HepG2 (cell line): ENCODE measurements at regions not wholly inside any gene's neighbourhood (a gene's known extent, or its start where the extent isn't known, plus 50 kb on each side); places are given as distances from the start of the nearest gene placed in this dataset.

ENCODE experiments used
- ATAC-seq: fragments of 200-7000 bp; cut with Tn5 transposase; 3 replicates; pipeline ENCODE4 v1.9.1; 2020; ENCODE audit warnings: mild to moderate bottlenecking, moderate library complexity
- BruUV-seq: library from RNA; stranded (reverse); fragments of 400-500 nt; replicated peaks from 2 replicates; lab custom pipeline; 2021; lab: Mats Ljungman, UMichigan
- CTCF ChIA-PET: fragments of 300-600 bp; formaldehyde crosslinking; extraction: SDS; loops from one replicate; lab custom pipeline; 2021; ENCODE audit warnings: low total read pairs, inconsistent platforms, low intra/inter-chr PET ratio; lab: Yijun Ruan, JAX
- POLR2A ChIA-PET: fragments of 350-600 bp; sonication (Branson Sonifier 250); formaldehyde crosslinking; loops from one replicate; lab custom pipeline; 2020; ENCODE audit warnings: antibody characterized with exemption, inconsistent platforms; lab: Yijun Ruan, JAX
- DNase-seq: peaks from one replicate; pipeline ENCODE4 v3.0.0-alpha.2; 2015; ENCODE audit warnings: low spot score
- FAIRE-seq: peaks from 3 replicates; lab custom pipeline; 2011; peaks lifted over from hg19 to GRCh38; lab: Jason Lieb, UNC
- H2AFZ ChIP-seq: one replicate; pipeline ENCODE4 v1.6.1; 2011; ENCODE audit warnings: low read length, inconsistent platforms
- H3K27ac ChIP-seq: fragments of 300-600 bp; 3 replicates; pipeline ENCODE4 v1.8.0; 2011; ENCODE audit warnings: mixed run types, mild to moderate bottlenecking, mixed read lengths, low read length, inconsistent platforms; ENCODE audit not compliant: insufficient read depth; ENCODE audit errors: extremely low read length
- H3K27me3 ChIP-seq, 2 experiments: fragments of 200-600 bp in 1 of 2; 2 replicates in 1 of 2; 3 replicates in 1 of 2; pipeline versions ENCODE4 v1.6.0 to v1.8.0; 2011; ENCODE audit warnings: low read length in 2 of 2, mild to moderate bottlenecking in 2 of 2, moderate library complexity in 2 of 2, inconsistent platforms in 1 of 2; ENCODE audit not compliant: insufficient read depth in 2 of 2, control insufficient read depth in 1 of 2
- H3K36me3 ChIP-seq, 2 experiments: fragments of 200-600 bp in 1 of 2; replicated peaks in 1 of 2; 2 replicates in 1 of 2; 3 replicates in 1 of 2; pipeline versions ENCODE4 v1.5.1 to v1.8.0; 2011; ENCODE audit warnings: low read length in 2 of 2, inconsistent platforms in 1 of 2; ENCODE audit not compliant: insufficient read depth in 2 of 2, control insufficient read depth in 1 of 2
- H3K4me1 ChIP-seq: 2 replicates; pipeline ENCODE4 v1.5.1; 2012; ENCODE audit warnings: low read length, inconsistent platforms; ENCODE audit not compliant: insufficient read depth
- H3K4me2 ChIP-seq: 2 replicates; pipeline ENCODE4 v1.6.0; 2011; ENCODE audit warnings: low read depth, low read length, inconsistent platforms
- H3K4me3 ChIP-seq, 3 experiments: fragments of 200-600 bp in 1 of 3; sonication (generic), shearing (Covaris generic) in 1 of 3; replicated peaks in 1 of 3; 2 replicates each; pipeline ENCODE4 v1.5.1; 2011 to 2016; ENCODE audit warnings: low read length in 3 of 3, inconsistent platforms in 2 of 3, low read depth in 2 of 3, mild to moderate bottlenecking in 2 of 3, control low read depth in 1 of 3, mixed read lengths in 1 of 3; ENCODE audit not compliant: insufficient read depth in 1 of 3
- H3K79me2 ChIP-seq: one replicate; pipeline ENCODE4 v1.6.1; 2011; ENCODE audit warnings: low read length, inconsistent platforms; ENCODE audit not compliant: insufficient read depth
- H3K9ac ChIP-seq: 2 replicates; pipeline ENCODE4 v1.6.0; 2011; ENCODE audit warnings: mild to moderate bottlenecking, low read depth, low read length, inconsistent platforms; ENCODE audit not compliant: insufficient read depth
- H3K9me3 ChIP-seq: 2 replicates; pipeline ENCODE4 v1.5.1; 2012; ENCODE audit warnings: mild to moderate bottlenecking, low read length
- H4K20me1 ChIP-seq: 2 replicates; pipeline ENCODE4 v1.6.0; 2011; ENCODE audit warnings: inconsistent platforms, mild to moderate bottlenecking, low read length, moderate library complexity; ENCODE audit not compliant: insufficient read depth
- BRCA1 ChIP-seq: sonication (generic); formaldehyde crosslinking; IDR thresholded peaks from 2 replicates; pipeline ENCODE4 v1.4.0; 2020; ENCODE audit warnings: missing genetic modification reagents
- CHD2 ChIP-seq: IDR thresholded peaks from 2 replicates; pipeline ENCODE4 v1.6.1; 2011; ENCODE audit warnings: low read depth, low read length, improper control_type of control experiment
- DDIT3 ChIP-seq: sonication (generic); formaldehyde crosslinking; IDR thresholded peaks from 2 replicates; pipeline ENCODE4 v1.4.0; 2020; ENCODE audit warnings: mild to moderate bottlenecking, missing genetic modification reagents
- IRF1 ChIP-seq: sonication (generic); formaldehyde crosslinking; IDR thresholded peaks from 2 replicates; pipeline ENCODE4 v1.4.0; 2020; ENCODE audit warnings: low read depth, mild to moderate bottlenecking, missing genetic modification reagents
- IRF2 ChIP-seq: IDR thresholded peaks from 2 replicates; pipeline ENCODE4 v1.6.1; 2018; ENCODE audit warnings: missing genetic modification reagents, missing compliant biosample characterization
- NCOA2 ChIP-seq: sonication (generic); formaldehyde crosslinking; IDR thresholded peaks from 2 replicates; pipeline ENCODE4 v1.8.0; 2022; ENCODE audit warnings: inconsistent platforms
- NR3C1 ChIP-seq: sonication (generic); formaldehyde crosslinking; IDR thresholded peaks from 2 replicates; pipeline ENCODE4 v1.4.0; 2020; ENCODE audit warnings: missing genetic modification reagents
- SNAPC4 ChIP-seq: sonication (generic); formaldehyde crosslinking; IDR thresholded peaks from 2 replicates; pipeline ENCODE4 v1.4.0; 2020; ENCODE audit warnings: mild to moderate bottlenecking, missing genetic modification reagents
- TAF15 ChIP-seq: fragments of 200-400 bp; formaldehyde crosslinking; IDR thresholded peaks from one replicate; pipeline ENCODE4 v1.6.1; 2018; ENCODE audit warnings: mild to moderate bottlenecking, low read depth, low read length; ENCODE audit not compliant: poor library complexity, severe bottlenecking
- TRIM22 ChIP-seq: fragments of 450-650 bp; IDR thresholded peaks from 2 replicates; pipeline ENCODE4 v1.6.1; 2017
- ZBTB38 ChIP-seq: sonication (generic); formaldehyde crosslinking; IDR thresholded peaks from 2 replicates; pipeline ENCODE4 v1.5.1; 2020; ENCODE audit warnings: mild to moderate bottlenecking, missing genetic modification reagents
- ZFY ChIP-seq: sonication (generic); formaldehyde crosslinking; IDR thresholded peaks from 2 replicates; pipeline ENCODE4 v1.4.0; 2020; ENCODE audit warnings: missing genetic modification reagents
- ZNF570 ChIP-seq: sonication (generic); formaldehyde crosslinking; IDR thresholded peaks from 2 replicates; pipeline ENCODE4 v1.4.0; 2020; ENCODE audit warnings: mild to moderate bottlenecking, missing genetic modification reagents, borderline replicate concordance
- WGBS: methylation state at CpG from one replicate; pipeline ENCODE4 v1.1.6; 2017; ENCODE audit warnings: low lambda C conversion rate; 5-methylcytosine and 5-hydroxymethylcytosine counted together
- in situ Hi-C: cut with HindIII; loops from 2 replicates; pipeline ENCODE4 v1.10.0; 2017; ENCODE audit warnings: low pct_unique_long_range_greater_than_20kb; ENCODE audit not compliant: extremely low pct_ligation_motif_present
- intact Hi-C: fragments of 100-400 bp; cut with micrococcal nuclease; formaldehyde crosslinking; loops from one replicate; pipeline ENCODE4 v1.10.0; 2022; ENCODE audit not compliant: unreplicated experiment

- POLR2A ChIA-PET, result no interaction called here
- Histone ChIP-seq H3K9ac (no peak overlapping the region), H3K4me3 (no peak overlapping the region)
- ATAC-seq, result no peak
- no peak for TF ChIP-seq IRF1 (CRISPR knock-in tag)
- TF ChIP-seq IRF2 (CRISPR knock-in tag), result no peak
- TF ChIP-seq TRIM22, result no peak
- TF ChIP-seq, all 625 proteins: peak for 0
- Histone ChIP-seq H3K27ac (no peak overlapping the region), H3K36me3 (no peaks in the 10 kb centered on the region), H3K79me2 (no peaks in the 10 kb centered on the region), H4K20me1 (no peaks in the 10 kb centered on the region), H3K9me3 (no peaks in the 10 kb centered on the region), H3K4me1 (no peaks in the 10 kb centered on the region), H3K27me3 (peaks cover 13 to 60% of the 10 kb centered on the region in 2 experiments), H2AFZ (no peak overlapping the region), H3K4me2 (no peak overlapping the region)
- CTCF ChIA-PET, result no interaction called here
- no peak for DNase-seq
- in situ Hi-C loops, result no loop called here
- no TSS peak for BruUV-seq
- intact Hi-C loops, result no loop called here
- 39% methylated on average over 3 of the region's 3 CpGs for WGBS
- FAIRE-seq, result no peak
These were observed 131.3 kb downstream of the DDX1 start for GRCh38 chr2:15722980-15723379.

GRCh38 chr2:15724235-15724634 is 132.6 kb downstream of the DDX1 start:
- Histone ChIP-seq H3K4me3 (no peak overlapping the region), H3K4me1 (no peaks in the 10 kb centered on the region), H3K79me2 (no peaks in the 10 kb centered on the region), H3K9ac (no peak overlapping the region), H3K27ac (no peak overlapping the region), H4K20me1 (no peaks in the 10 kb centered on the region), H2AFZ (no peak overlapping the region), H3K4me2 (no peak overlapping the region), H3K27me3 (peaks cover 15 to 69% of the 10 kb centered on the region in 2 experiments), H3K36me3 (no peaks in the 10 kb centered on the region), H3K9me3 (no peaks in the 10 kb centered on the region)
- ChIA-PET CTCF (no interaction called here), POLR2A (no interaction called here)
- TF ChIP-seq CHD2 (no peak), DDIT3 (CRISPR knock-in tag) (no peak), TAF15 (no peak), ZBTB38 (CRISPR knock-in tag) (no peak), ZNF570 (CRISPR knock-in tag) (no peak), ZFY (CRISPR knock-in tag) (no peak), NCOA2 (CRISPR knock-in tag) (no peak), NR3C1 (CRISPR knock-in tag) (no peak), SNAPC4 (CRISPR knock-in tag) (no peak), BRCA1 (no peak)
- FAIRE-seq (no peak), DNase-seq (no peak), ATAC-seq (no peak)
- intact Hi-C loops, result no loop called here
- in situ Hi-C loops, result no loop called here
- BruUV-seq, result no TSS peak
- 18% methylated on average over 6 of the region's 6 CpGs for WGBS
